GM19193 (cell line): ENCODE measurements at regions not wholly inside any gene's neighbourhood (a gene's known extent, or its start where the extent isn't known, plus 50 kb on each side); places are given as distances from the start of the nearest gene placed in this dataset.

Source experiments
- POLR2A ChIP-seq: IDR thresholded peaks from 4 replicates; pipeline ENCODE4 v1.6.1; 2011; ENCODE audit not compliant: insufficient read depth, insufficient read length; ENCODE audit errors: extremely low read depth

GRCh38 chr6:14647357-14647756 is 529.8 kb downstream of the CD83 start:
- no peak for TF ChIP-seq POLR2A

DNA sequence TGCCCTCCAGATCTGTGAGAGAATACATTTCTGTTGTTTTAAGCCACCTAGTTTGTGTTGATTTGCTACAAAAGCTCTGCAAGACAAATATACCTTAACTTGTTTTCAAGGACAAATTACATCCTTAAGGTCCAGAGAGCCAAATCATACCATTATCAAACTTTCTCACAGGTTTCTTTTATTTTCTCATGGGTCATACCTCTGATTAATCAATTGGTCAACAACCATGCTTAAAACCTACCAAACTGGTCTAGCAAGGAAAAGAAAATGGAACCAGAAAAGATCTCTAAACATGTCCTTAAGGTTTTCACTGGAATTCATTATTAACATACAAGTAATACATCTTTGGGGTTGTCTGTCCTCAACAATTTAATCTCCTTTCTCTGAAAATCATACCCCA is 535.0 kb downstream of the CD83 start:
- no peak for TF ChIP-seq POLR2A

DNA sequence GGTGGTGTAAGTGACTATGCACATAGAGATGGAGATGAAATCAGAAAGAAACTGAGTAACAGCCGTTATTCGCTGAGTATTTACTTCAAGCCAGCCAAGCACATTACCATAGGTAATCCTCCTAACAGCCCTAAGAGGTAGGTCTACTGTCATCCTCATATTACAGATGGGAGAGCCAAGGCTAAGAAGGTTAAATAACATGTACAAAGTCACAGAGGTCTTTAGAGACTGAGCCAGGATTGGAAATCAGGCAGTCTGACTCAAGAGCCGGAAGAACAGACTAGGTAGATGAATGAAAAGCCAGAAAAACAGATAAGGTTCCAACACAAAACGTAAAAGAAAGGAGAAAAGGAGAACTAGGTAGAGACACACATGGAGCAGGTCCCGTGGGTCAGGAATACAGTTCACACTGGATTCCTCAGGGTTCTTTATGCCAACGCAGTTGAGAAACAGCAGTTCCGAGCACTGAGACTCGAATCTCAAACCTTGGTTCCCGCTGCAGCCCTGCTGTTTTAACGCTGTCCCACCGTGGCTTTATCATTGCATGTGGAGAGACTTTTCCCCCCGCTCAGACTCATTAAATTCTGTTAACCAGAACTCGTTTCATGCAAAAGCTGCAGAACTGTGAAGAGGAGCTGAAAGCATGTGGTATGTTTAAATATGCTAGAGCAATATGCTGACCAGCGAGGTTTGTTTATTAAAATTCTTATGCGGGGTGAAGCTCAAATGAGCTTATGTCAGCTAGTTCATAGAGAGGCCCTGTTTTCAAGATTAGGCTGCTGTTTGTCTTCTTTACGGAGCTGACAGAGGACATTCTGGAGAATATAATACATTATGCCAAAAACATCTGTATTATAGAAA is 537.9 kb downstream of the CD83 start:
- no peak for TF ChIP-seq POLR2A

- TF ChIP-seq POLR2A: no peak
Observed at GRCh38 chr6:14656078-14656521, 538.5 kb downstream of the CD83 start.

DNA sequence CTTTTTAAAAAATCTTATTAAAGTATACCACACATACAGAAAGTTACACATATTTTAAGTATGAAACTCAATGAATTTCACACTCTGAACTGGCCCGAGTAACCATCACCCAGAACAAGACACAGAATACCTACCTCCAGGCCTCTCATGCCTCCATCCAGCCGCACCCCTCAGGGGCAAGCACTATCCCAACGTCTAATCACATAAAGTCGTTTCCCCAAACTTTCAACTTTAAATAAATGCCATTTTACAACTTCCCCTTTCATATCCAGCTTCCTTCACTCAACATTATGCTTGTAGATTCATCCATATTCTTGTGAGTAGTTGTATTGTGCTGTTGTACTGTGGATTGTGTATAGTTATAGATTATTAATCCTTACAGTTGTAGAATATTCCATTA is 539.1 kb downstream of the CD83 start:
- no peak for TF ChIP-seq POLR2A

- TF ChIP-seq POLR2A: no peak
Observed at GRCh38 chr6:14658030-14658429, 540.5 kb downstream of the CD83 start.

GRCh38 chr6:14658886-14659561 is 541.5 kb downstream of the CD83 start:
- TF ChIP-seq POLR2A: no peak

GRCh38 chr6:14659841-14660240 is 542.3 kb downstream of the CD83 start:
- no peak for TF ChIP-seq POLR2A

DNA sequence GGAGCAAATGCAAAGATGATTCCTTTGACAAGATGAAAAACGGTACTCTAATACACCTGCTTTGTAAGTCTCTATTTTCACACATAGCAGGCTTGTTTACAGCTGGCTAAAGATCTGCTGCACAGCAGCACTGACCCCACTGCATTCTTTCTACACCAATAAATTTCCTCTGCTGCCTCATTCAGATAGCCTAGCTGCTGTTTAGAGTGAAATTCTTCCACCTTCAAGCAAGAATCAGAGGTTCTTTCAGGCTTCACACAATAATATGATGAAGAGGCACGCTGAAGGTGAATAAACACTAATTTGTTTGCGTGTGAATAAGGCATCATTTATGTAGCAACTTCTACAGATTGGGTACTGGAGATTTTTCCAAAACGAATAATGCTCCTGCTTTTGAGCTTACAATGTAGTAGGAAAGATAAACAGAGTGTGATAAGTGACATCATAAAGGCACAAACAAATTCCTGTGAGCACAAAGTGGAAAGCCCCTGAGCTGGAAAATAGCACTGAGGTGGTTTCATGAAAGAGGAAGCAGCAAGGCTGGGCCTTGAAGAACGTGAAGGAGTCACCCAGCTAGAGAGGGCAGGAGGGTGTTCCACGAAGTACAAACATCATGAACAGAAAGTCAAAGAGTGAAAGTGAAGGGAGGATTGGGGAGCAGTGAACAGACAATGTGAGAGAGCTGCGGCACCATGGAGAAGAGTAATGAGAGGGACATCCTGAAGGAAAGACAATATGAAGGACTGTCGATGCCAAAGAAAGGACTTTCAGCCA is 543.4 kb downstream of the CD83 start:
- TF ChIP-seq POLR2A: no peak

GRCh38 chr6:14661691-14662090 is 544.1 kb downstream of the CD83 start:
- TF ChIP-seq POLR2A: no peak

DNA sequence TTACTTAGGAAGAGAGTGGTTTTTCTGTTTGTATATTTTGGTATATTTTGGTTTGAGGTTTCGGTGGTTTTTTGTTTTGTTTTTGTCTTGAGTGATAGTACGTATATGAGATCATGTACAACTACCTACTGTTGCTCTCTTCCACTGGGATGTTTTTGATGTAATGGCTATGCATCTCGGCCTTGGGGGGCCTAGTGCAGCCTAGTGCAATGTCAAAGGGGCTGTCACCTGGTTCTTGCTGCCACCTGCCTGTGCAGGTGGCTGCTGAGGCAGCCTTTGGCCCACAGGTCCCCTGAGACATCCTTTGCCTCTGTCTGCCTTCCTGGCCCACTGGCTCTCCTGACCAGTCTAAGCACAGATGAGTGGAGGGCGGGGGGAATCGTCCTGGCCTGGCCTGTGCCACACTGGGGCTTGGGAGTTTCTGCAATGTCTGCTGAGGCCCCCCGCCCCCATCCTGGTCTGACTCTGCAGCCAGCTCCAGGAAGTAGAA is 546.6 kb downstream of the CD83 start:
- TF ChIP-seq POLR2A: no peak

DNA sequence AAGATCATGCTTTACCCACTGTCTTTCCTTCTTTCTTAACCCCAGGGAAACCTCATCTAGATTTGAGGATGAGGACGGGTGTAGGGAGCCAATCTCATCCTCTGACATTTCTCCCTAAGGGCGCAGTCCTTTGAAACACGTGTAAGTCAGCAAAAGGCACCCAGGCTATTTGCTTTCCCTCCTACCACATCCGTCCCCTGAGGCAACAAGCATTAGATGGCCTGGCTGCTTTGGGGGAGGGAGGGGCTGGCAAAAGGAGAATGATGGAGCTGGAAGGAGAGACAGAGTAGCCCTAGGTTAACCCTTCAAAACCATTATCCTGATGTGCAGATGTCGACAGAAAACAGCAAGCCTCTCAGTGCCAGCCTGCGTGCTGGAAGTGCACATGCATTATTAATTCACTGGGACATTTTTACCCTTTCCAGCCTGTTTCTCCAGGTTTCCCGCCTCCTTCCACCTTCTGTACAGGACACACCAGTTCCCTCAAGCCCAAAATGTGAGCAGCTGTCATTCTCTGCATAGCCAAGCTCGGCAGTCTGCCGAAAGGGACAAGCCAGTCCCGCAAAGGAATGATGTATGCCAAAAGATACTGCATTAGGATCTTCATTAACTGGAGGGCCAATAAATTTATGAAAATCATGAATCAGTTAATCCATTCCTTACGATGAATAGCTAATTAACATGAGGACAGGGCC is 547.2 kb downstream of the CD83 start:
- no peak for TF ChIP-seq POLR2A

DNA sequence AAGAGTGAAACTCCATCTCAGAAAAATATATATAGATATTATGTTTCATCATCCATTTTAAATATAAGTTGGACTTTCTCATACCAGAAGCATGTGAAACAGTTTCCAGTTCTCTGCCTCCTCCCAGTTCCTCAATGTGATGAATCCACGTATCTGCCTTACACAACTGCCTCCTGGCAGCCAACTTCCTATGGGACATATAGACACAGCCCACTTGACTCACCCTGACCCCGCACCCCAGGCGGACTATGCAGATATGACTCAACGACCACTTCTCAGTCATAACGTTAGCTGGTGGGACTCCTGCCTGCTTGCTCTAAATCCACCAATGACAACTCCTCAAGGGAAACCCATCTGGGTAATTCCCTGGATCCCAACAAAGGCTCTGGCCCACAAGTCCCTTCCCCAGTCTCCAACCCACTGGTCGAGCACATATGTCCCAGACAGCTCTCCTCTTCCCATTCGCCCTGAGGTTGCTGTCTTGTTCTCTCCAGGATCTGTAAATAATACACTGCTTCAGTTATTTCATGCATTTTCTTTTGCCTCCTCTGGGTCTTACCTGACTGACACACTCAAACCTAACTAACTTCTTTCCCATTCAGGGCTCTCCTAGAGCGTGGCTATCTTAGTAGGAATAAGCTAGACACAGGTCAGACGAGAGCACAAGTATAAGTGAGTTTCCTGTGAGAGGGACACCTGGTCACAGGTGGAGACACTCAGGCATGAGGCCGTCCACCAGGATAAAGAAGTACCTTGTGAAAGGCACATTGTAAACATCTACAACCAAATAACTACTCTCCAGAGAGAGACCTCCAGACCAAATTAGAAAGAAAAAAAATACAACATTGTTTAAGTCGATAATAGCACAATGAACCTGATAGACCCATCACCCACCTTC is 548.5 kb downstream of the CD83 start:
- no peak for TF ChIP-seq POLR2A

DNA sequence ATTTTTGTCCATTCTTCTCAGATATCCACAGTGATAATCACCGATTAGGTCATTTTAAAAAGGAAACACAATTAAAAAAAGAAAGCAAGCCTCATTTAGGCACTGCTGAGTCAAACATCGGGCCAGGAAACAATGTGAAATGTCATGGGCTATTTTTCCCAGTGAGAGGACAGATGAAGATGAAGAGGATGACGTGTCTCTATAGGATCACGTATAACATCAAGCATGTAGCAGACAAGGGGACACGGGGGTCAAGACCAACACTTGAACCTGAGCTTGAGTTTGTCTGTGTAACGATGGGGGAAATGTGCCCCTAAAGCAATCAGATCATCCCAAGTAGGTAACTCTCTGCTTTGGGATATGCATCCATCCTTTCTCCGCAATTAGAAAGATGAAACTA is 553.2 kb downstream of the CD83 start:
- no peak for TF ChIP-seq POLR2A
